NCI-H748 treated with DMSO at 0.1 percent for 48 hours (cell line): ENCODE measurements at regions not wholly inside any gene's neighbourhood (a gene's known extent, or its start where the extent isn't known, plus 50 kb on each side); places are given as distances from the start of the nearest gene placed in this dataset.
"Not testable (repeated sequence)": the region's sequence is repeated elsewhere in the genome, so short reads cannot be mapped to it uniquely, and the experiment has no call there.

ENCODE experiments used
- DNase-seq: peaks from one replicate; lab custom pipeline; 2025; lab: John Stamatoyannopoulos, UW

GRCh38 chr1:88466899-88467580, 217.0 kb upstream of the PKN2 start:
- no peak for DNase-seq

GRCh38 chr1:88472298-88472697, 211.8 kb upstream of the PKN2 start:
- DNase-seq = no peak

- no peak for DNase-seq
Observed at GRCh38 chr1:88472714-88473113, 211.4 kb upstream of the PKN2 start.

GRCh38 chr1:88474555-88475304, 209.3 kb upstream of the PKN2 start:
- no peak for DNase-seq

GRCh38 chr1:88484881-88485280, 199.2 kb upstream of the PKN2 start:
- DNase-seq = no peak

GRCh38 chr1:88488237-88488636, 195.8 kb upstream of the PKN2 start:
- no peak for DNase-seq

- DNase-seq = no peak
Observed at GRCh38 chr1:88490676-88491075, 193.4 kb upstream of the PKN2 start.

GRCh38 chr1:88499671-88500070, 184.4 kb upstream of the PKN2 start:
- DNase-seq = no peak

- DNase-seq = no peak
Observed at GRCh38 chr1:88502886-88503285, 181.2 kb upstream of the PKN2 start.

GRCh38 chr1:88503646-88504045, 180.4 kb upstream of the PKN2 start:
- no peak for DNase-seq

- DNase-seq = no peak
Observed at GRCh38 chr1:88504601-88505000, 179.5 kb upstream of the PKN2 start.

GRCh38 chr1:88509379-88509778, 174.7 kb upstream of the PKN2 start:
- no peak for DNase-seq

GRCh38 chr1:88514544-88515060, 169.5 kb upstream of the PKN2 start:
- no peak for DNase-seq

GRCh38 chr1:88517499-88517898, 166.6 kb upstream of the PKN2 start:
- DNase-seq = not testable (repeated sequence)

- DNase-seq = no peak
Observed at GRCh38 chr1:88519156-88519555, 164.9 kb upstream of the PKN2 start.

GRCh38 chr1:88523854-88524528, 160.1 kb upstream of the PKN2 start:
- DNase-seq = no peak

GRCh38 chr1:88526456-88526855, 157.6 kb upstream of the PKN2 start:
- no peak for DNase-seq

- no peak for DNase-seq
Observed at GRCh38 chr1:88528792-88529191, 155.3 kb upstream of the PKN2 start.

- DNase-seq = no peak
Observed at GRCh38 chr1:88529581-88529980, 154.5 kb upstream of the PKN2 start.

- DNase-seq = no peak
Observed at GRCh38 chr1:88530246-88530645, 153.8 kb upstream of the PKN2 start.

GRCh38 chr1:88537787-88538186, 146.3 kb upstream of the PKN2 start:
- no peak for DNase-seq

GRCh38 chr1:88538222-88538899, 145.7 kb upstream of the PKN2 start:
- DNase-seq = no peak
